ENCODE measurements at regions not wholly inside any gene's neighbourhood (a gene's known extent, or its start where the extent isn't known, plus 50 kb on each side); places are given as distances from the start of the nearest gene placed in this dataset.

GRCh38 chr16:74169687-74170376 is 126.8 kb upstream of the PSMD7 start:
- no peak for DNase-seq

DNA sequence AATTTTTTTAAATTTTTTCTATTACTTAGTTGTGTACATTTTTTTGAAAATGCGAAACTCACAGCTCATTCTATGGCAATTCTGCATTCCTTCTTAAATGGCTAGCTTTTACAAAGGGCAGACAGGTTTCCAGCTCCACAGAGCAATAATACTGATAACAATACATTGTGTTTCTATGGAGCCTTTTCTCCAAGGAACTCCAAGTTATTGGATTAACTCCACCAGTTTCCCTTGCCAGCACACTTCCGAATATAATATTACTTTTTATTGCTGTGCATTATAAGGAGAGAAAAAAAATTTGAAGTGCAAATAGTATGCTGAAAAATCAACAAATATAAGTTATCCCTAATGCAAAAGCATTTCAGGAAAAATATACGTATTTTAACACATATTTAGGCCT is 127.5 kb upstream of the PSMD7 start:
- DNase-seq: no peak

- no peak for DNase-seq
Observed at GRCh38 chr16:74168445-74168844, 128.2 kb upstream of the PSMD7 start.

GRCh38 chr16:74166456-74166855 is 130.2 kb upstream of the PSMD7 start:
- DNase-seq: no peak

DNA sequence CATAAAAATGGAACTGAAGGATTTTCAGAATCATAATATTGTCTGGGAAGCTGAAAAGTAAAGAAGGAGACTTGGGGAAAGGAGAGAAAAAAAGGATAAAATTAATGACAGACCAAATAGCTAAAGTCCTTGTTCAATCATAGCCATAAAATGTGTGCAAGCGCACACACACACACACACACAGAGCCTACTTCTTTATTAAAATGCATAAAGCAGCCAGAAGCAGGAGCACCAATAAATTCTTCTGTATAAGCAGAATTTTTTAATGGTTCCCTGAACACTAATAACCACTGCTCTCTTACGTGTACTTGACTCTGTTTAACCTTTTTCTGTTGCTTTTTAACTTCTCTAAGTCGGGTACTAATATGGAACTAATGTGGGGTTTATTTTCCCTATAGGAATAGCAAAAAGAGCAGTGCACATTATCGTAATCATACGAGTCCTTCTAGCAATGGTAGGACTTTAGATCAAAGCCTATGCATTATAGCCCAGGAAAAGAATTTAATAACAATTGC is 131.0 kb upstream of the PSMD7 start:
- no peak for DNase-seq

DNA sequence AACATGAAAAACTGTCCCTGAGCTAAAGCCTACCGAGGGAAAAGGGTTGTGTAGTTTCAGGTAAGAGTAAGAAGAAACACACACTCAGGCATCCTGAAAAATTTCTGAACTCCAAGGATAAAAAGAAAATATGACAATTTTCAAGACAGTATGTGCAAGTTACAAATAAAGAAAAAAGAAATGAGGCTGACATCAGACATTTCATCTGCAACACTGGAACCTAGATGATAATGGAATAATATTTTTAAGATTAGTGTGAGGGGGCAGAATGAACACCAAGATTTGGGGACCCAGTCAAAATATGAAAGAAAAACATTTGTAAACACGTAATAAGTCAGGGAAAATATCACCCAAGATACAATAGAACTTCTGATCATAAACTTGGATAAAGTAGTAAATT is 135.9 kb upstream of the PSMD7 start:
- DNase-seq: no peak

GRCh38 chr16:74153773-74154172 is 142.8 kb upstream of the PSMD7 start:
- no peak for DNase-seq

DNA sequence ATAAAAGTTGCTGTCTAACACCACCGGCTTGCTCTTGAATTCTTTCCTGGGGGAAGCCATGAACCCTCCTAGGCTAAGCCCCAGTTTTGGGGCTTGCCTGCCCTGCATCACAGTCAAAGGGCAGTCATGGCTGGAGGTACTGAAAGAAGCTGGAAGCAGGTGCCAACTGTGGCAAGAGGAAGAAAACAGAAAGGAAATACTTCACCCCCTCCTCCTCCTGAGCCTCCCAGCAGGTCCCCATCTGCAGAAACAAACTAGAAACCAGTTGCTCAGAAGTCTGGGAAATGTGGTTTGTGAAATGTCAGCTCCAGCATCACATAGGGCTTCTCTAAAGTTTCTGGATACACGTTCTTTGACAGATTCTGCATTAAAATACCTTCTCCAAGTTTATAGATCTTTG is 150.0 kb upstream of the PSMD7 start:
- no peak for DNase-seq

DNA sequence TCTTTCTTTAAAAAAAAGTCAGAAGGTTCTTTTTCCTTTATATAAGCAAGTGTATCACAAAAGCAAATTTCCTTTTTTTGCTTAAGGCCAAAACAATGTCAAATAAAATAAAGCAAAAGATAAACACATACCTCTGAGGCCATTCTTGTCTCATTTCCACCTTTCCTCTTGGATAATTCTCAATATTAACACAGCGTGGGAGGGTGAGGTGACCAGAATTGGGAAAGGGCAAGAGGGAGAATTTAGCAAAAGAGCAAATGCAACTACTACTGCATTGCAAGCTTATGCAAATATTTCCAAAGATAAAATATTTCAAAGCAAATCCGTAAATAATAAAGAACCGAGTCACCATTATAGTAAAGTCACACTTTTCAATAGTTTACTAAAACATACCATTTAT is 153.4 kb upstream of the PSMD7 start:
- DNase-seq: no peak

GRCh38 chr16:74141015-74141414 is 155.6 kb upstream of the PSMD7 start:
- no peak for DNase-seq

GRCh38 chr16:74140557-74140956 is 156.1 kb upstream of the PSMD7 start:
- no peak for DNase-seq

- DNase-seq: no peak
Observed at GRCh38 chr16:74123826-74124225, 172.8 kb upstream of the PSMD7 start.

DNA sequence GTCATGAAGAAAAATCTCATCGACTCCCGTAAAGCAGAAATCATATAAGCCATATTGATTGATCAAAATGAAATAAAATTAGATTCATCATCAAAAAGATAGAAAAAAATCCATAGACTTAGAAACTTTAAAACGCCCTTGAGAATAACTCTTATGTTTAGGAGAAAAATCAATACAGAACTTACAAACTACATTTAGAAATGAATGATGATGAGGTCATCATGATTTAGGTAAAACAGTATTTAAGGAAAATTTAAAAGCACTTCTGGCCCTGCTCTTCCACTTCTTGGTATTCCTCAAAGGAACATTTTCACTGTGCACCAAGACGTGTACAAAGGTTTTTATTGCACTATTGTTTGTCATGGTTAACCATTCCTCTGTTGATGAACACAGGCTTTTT is 173.4 kb upstream of the PSMD7 start:
- DNase-seq: no peak

- no peak for DNase-seq
Observed at GRCh38 chr16:74117798-74118197, 178.8 kb upstream of the PSMD7 start.

DNA sequence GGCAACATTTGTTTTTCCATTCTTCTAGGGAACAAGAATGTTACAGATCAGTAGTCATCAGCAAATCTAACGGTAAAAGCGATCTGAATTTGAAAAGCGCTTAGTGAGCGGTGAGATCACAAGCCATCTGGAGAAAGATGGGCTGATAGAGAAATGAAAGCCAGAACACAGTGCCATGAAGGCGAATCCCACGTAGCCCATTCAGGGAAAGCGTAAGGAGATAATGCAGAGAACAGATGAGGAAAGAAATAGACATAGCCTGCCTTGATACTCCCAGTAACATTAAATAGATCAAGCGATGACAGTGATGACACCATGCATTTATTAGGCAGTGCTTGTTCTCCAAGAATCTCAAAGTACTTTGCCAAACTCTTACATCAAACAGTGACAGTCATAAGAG is 183.1 kb upstream of the PSMD7 start:
- no peak for DNase-seq

DNA sequence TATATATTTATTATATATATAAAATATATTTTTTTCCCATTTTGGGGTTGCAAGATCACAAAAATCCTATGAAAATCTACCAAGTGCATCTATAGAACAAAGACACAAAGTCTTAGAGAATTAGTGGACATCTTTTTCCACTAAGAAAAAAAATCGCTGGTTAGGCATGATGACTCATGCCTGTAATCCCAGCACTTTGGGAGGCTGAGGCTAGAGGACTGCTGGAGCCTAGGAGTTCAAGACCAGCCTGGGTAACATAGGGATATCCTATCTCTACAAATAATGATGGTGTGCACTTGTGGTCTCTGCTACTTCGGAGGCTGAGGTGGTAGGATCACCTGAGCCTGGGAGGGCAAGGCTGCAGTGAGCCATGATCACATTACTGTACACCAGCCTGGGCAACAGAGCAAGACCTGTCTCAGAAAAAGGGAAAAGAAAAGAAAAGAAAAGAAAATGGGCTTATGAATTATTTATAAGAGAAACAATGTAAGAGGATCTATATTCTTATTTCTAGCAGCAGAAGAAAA is 185.1 kb upstream of the PSMD7 start:
- DNase-seq: no peak

- DNase-seq: peak; percentile 80
Observed at GRCh38 chr16:74107795-74108610, 188.6 kb upstream of the PSMD7 start.

- no peak for DNase-seq
Observed at GRCh38 chr16:74104022-74104421, 192.6 kb upstream of the PSMD7 start.

DNA sequence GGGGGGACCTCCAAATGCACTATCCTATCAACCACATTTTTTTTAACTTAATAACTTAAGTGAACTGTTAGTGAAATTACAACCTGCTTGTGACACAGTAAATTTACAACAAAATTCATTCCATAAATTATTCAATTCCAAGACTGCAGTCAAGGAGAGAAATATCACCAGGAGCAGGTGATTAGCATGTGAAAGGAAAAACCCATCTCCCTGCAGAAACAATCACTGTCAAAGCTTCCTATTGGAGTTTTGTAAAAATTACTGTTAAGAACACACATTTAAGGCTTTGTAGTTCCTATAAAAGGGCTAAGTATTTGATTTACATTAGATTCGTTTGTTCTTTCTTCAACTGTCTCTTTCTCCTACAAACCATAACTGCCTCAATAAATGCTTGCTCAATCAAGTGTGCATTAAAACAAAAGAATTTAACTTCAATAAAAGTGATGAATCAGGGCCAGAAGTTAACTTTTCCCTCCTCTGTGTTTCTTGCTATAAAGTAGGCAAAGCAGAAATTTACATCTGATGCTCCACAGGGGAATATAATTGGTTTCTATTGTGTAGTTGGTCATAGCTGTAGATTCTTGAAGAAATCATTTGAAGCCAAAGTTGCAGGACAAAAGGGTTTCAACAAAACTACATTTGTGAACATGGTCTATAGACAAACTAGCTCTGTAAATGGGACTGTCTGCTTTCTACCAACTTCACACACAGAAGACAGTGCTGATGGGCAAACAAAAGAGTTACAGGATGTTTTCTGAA is 195.1 kb upstream of the PSMD7 start:
- DNase-seq: no peak

- DNase-seq: no peak
Observed at GRCh38 chr16:74100395-74101326, 196.0 kb upstream of the PSMD7 start.

- DNase-seq: no peak
Observed at GRCh38 chr16:74099530-74099929, 197.1 kb upstream of the PSMD7 start.

- DNase-seq: no peak
Observed at GRCh38 chr16:74094962-74095361, 201.7 kb upstream of the PSMD7 start.
